GM12872 (cell line): ENCODE measurements at regions not wholly inside any gene's neighbourhood (a gene's known extent, or its start where the extent isn't known, plus 50 kb on each side); places are given as distances from the start of the nearest gene placed in this dataset.

Source experiments
- CTCF ChIP-seq: IDR thresholded peaks from 3 replicates; pipeline ENCODE4 v1.5.1; 2011; ENCODE audit warnings: low read depth, mild to moderate bottlenecking, low read length, moderate library complexity; ENCODE audit not compliant: insufficient read depth

GRCh38 chr10:111561124-111561523, 484.3 kb downstream of the ADRA2A start:
- TF ChIP-seq CTCF: no peak

GRCh38 chr10:111565542-111565941, 488.7 kb downstream of the ADRA2A start:
- no peak for TF ChIP-seq CTCF

- no peak for TF ChIP-seq CTCF
Observed at GRCh38 chr10:111578076-111578475, 501.2 kb downstream of the ADRA2A start.

- TF ChIP-seq CTCF: no peak
Observed at GRCh38 chr10:111579473-111579872, 502.6 kb downstream of the ADRA2A start.

GRCh38 chr10:111590703-111591102, 513.9 kb downstream of the ADRA2A start:
- TF ChIP-seq CTCF: no peak

- TF ChIP-seq CTCF: no peak
Observed at GRCh38 chr10:111593578-111593977, 516.7 kb downstream of the ADRA2A start.

GRCh38 chr10:111595173-111595572, 518.3 kb downstream of the ADRA2A start:
- TF ChIP-seq CTCF: no peak
